ENCODE measurements at regions not wholly inside any gene's neighbourhood (a gene's known extent, or its start where the extent isn't known, plus 50 kb on each side); places are given as distances from the start of the nearest gene placed in this dataset.

GRCh38 chr2:60172801-60173200 lies 380.7 kb downstream of the BCL11A start:
- DNase-seq (ENCODE audit: low read depth in 4 of 4, low spot score in 1 of 4) = no peak

GRCh38 chr2:60170272-60170671 lies 383.2 kb downstream of the BCL11A start:
- DNase-seq (ENCODE audit: low read depth in 4 of 4, low spot score in 1 of 4) = no peak

- DNase-seq (ENCODE audit: low read depth in 4 of 4, low spot score in 1 of 4) = no peak
These were observed 385.2 kb downstream of the BCL11A start for GRCh38 chr2:60168247-60168646.

GRCh38 chr2:60167089-60167488 lies 386.4 kb downstream of the BCL11A start:
- DNase-seq (ENCODE audit: low read depth in 4 of 4, low spot score in 1 of 4) = no peak

GRCh38 chr2:60163691-60164090 lies 389.8 kb downstream of the BCL11A start:
- DNase-seq (ENCODE audit: low read depth in 4 of 4, low spot score in 1 of 4) = no peak

- DNase-seq (ENCODE audit: low read depth in 4 of 4, low spot score in 1 of 4) = no peak
These were observed 393.9 kb downstream of the BCL11A start for GRCh38 chr2:60159519-60159918.

GRCh38 chr2:60158262-60158661 lies 395.2 kb downstream of the BCL11A start:
- DNase-seq (ENCODE audit: low read depth in 4 of 4, low spot score in 1 of 4) = no peak

GRCh38 chr2:60157283-60157682 lies 396.2 kb downstream of the BCL11A start:
- DNase-seq (ENCODE audit: low read depth in 4 of 4, low spot score in 1 of 4) = no peak

GRCh38 chr2:60154142-60154541 lies 399.3 kb downstream of the BCL11A start:
- DNase-seq (ENCODE audit: low read depth in 4 of 4, low spot score in 1 of 4) = no peak

- DNase-seq (ENCODE audit: low read depth in 4 of 4, low spot score in 1 of 4) = no peak
These were observed 401.1 kb downstream of the BCL11A start for GRCh38 chr2:60152226-60152833.

- no peak for DNase-seq (ENCODE audit: low read depth in 4 of 4, low spot score in 1 of 4)
These were observed 404.3 kb downstream of the BCL11A start for GRCh38 chr2:60149176-60149575.

GRCh38 chr2:60148716-60149115 lies 404.7 kb downstream of the BCL11A start:
- no peak for DNase-seq (ENCODE audit: low read depth in 4 of 4, low spot score in 1 of 4)

GRCh38 chr2:60140185-60140584 lies 413.3 kb downstream of the BCL11A start:
- no peak for DNase-seq (ENCODE audit: low read depth in 4 of 4, low spot score in 1 of 4)

GRCh38 chr2:60136913-60137312 lies 416.5 kb downstream of the BCL11A start:
- no peak for DNase-seq (ENCODE audit: low read depth in 4 of 4, low spot score in 1 of 4)

GRCh38 chr2:60127191-60127590 lies 426.3 kb downstream of the BCL11A start:
- DNase-seq (ENCODE audit: low read depth in 4 of 4, low spot score in 1 of 4) = no peak

GRCh38 chr2:60125611-60126426 lies 427.6 kb downstream of the BCL11A start:
- DNase-seq (ENCODE audit: low read depth in 4 of 4, low spot score in 1 of 4) = no peak

GRCh38 chr2:60119778-60120177 lies 433.7 kb downstream of the BCL11A start:
- no peak for DNase-seq (ENCODE audit: low read depth in 4 of 4, low spot score in 1 of 4)

- DNase-seq (ENCODE audit: low read depth in 4 of 4, low spot score in 1 of 4) = no peak
These were observed 434.5 kb downstream of the BCL11A start for GRCh38 chr2:60118917-60119316.

GRCh38 chr2:60118061-60118460 lies 435.4 kb downstream of the BCL11A start:
- no peak for DNase-seq (ENCODE audit: low read depth in 4 of 4, low spot score in 1 of 4)

GRCh38 chr2:60116161-60116875 lies 437.1 kb downstream of the BCL11A start:
- DNase-seq (ENCODE audit: low read depth in 4 of 4, low spot score in 1 of 4) = no peak

- DNase-seq (ENCODE audit: low read depth in 4 of 4, low spot score in 1 of 4) = no peak
These were observed 443.7 kb downstream of the BCL11A start for GRCh38 chr2:60109744-60110143.

Data from stimulated activated CD4-positive, alpha-beta T cell treated with anti-CD3 and anti-CD28 coated beads, Interleukin-1b, Interleukin-23, amount 100 ng/mL, for 24 hours (primary cell).